ENCODE measurements at regions not wholly inside any gene's neighbourhood (a gene's known extent, or its start where the extent isn't known, plus 50 kb on each side); places are given as distances from the start of the nearest gene placed in this dataset.

DNA sequence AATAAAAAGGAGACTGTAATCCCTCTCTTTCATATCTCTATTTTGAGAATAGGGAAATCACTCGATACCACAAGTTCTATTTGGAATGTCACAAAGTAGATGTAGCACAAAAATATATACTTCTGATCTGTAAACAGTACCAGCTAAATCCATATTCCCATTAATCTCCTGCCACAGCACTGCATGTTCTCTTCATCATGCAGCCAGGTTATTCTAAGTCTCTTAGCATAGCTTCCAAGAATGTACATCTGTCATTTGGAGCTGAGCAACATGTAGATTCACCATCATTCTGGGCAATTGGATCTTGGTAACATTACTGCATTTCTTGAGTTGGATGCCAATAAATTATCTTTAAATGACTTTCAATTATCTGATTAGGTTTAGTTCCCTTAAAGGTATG, 1874.5 kb downstream of the MRPL39 start:
- TF ChIP-seq, protein P1, sequence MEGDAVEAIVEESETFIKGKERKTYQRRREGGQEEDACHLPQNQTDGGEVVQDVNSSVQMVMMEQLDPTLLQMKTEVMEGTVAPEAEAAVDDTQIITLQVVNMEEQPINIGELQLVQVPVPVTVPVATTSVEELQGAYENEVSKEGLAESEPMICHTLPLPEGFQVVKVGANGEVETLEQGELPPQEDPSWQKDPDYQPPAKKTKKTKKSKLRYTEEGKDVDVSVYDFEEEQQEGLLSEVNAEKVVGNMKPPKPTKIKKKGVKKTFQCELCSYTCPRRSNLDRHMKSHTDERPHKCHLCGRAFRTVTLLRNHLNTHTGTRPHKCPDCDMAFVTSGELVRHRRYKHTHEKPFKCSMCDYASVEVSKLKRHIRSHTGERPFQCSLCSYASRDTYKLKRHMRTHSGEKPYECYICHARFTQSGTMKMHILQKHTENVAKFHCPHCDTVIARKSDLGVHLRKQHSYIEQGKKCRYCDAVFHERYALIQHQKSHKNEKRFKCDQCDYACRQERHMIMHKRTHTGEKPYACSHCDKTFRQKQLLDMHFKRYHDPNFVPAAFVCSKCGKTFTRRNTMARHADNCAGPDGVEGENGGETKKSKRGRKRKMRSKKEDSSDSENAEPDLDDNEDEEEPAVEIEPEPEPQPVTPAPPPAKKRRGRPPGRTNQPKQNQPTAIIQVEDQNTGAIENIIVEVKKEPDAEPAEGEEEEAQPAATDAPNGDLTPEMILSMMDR (conservative IDR thresholded peaks at IDR 0.05; ENCODE audit: low read depth, low read length), result no peak
- TF ChIP-seq, protein P2, sequence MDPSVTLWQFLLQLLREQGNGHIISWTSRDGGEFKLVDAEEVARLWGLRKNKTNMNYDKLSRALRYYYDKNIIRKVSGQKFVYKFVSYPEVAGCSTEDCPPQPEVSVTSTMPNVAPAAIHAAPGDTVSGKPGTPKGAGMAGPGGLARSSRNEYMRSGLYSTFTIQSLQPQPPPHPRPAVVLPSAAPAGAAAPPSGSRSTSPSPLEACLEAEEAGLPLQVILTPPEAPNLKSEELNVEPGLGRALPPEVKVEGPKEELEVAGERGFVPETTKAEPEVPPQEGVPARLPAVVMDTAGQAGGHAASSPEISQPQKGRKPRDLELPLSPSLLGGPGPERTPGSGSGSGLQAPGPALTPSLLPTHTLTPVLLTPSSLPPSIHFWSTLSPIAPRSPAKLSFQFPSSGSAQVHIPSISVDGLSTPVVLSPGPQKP (IDR thresholded peaks at IDR 0.05; ENCODE audit: borderline replicate concordance, low read depth, low read length), result no peak
- TF ChIP-seq CEBPB (IDR thresholded peaks at IDR 0.05; ENCODE audit: low read depth, low read length), result no peak
- no peak for TF ChIP-seq POLR2A (IDR thresholded peaks at IDR 0.05; ENCODE audit: low read depth, low read length)

Data from IMR-90 (cell line).